ENCODE measurements at regions not wholly inside any gene's neighbourhood (a gene's known extent, or its start where the extent isn't known, plus 50 kb on each side); places are given as distances from the start of the nearest gene placed in this dataset.

DNA sequence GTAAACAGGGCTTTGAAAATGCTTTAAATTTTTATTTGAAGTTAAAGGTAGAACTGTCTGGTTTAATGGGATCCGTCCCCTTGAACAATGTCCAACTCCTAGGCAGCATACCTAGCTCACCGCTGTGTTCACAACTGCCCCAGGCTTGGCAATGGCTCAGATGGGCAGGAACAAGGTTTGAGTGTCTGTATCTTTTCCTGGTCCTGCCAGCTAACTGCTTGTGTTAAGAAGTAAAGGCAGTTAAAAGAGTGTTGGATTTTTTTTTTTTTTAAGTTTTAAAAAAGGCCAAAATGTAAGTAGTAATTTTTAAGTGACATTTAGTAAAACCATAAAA lies 66.7 kb upstream of the FNDC3A start:
- Histone ChIP-seq H3K27ac (ENCODE audit: extremely low read depth, low read depth, low read length) (no peak overlapping the region), H3K27me3 (ENCODE audit: control insufficient read depth in 2 of 2, insufficient read depth in 2 of 2, low read length in 2 of 2) (peaks cover 0 to 5% of the 10 kb centered on the region in 2 experiments; a peak in 2 of 5 replicates), H3K79me2 (ENCODE audit: control insufficient read depth, insufficient read depth, low read length) (no peaks in the 10 kb centered on the region), H3K4me2 (ENCODE audit: insufficient read depth, low read length) (no peak overlapping the region), H3K4me3 (no peak overlapping the region), H2AFZ (ENCODE audit: low read depth, low read length) (no peak overlapping the region), H4K20me1 (replicated peaks; ENCODE audit: control insufficient read depth, insufficient read depth, low read length) (no peaks in the 10 kb centered on the region), H3K4me1 (replicated peaks in 1 of 2; ENCODE audit: control insufficient read depth in 2 of 2, insufficient read depth in 2 of 2, low read length in 2 of 2) (no peaks in the 10 kb centered on the region), H3K9me1 (ENCODE audit: control insufficient read depth, insufficient read depth, low read length) (no peaks in the 10 kb centered on the region), H3K9me3 (replicated peaks; ENCODE audit: control insufficient read depth, insufficient read depth, low read depth, low read length) (no peaks in the 10 kb centered on the region), H3K9ac (ENCODE audit: insufficient read depth in 1 of 2, low read depth in 2 of 2, low read length in 2 of 2) (no peak overlapping the region), H3K36me3 (ENCODE audit: control insufficient read depth, insufficient read depth, low read length) (no peaks in the 10 kb centered on the region)
- ChIA-PET CTCF (ENCODE audit: low intra/inter-chr PET ratio) (no interaction called here), POLR2A (interaction anchor here (0.7 kb wide), 1 partner anchor 48 kb away, joined by 3 read pairs; no protein-coding TSS in a partner anchor)
- WGBS (ENCODE audit: insufficient coverage, low coverage, missing lambda C conversion rate), result 0% methylated on average over 2 of the region's 2 CpGs
- intact Hi-C loops (cut with micrococcal nuclease) (no loop called here), in situ Hi-C loops (cut with MboI) (no loop called here)
- ATAC-seq (no peak), FAIRE-seq (no peak), DNase-seq (ENCODE audit: extremely low read depth in 1 of 4, low spot score in 3 of 4) (no peak)
- BruUV-seq (replicated peaks), result no TSS peak
- TF ChIP-seq ZNF146 (CRISPR knock-in tag; IDR thresholded peaks at IDR 0.05; ENCODE audit: unreplicated experiment) (no peak), NCOR1 (IDR thresholded peaks at IDR 0.05) (no peak), KLF10 (CRISPR knock-in tag; IDR thresholded peaks at IDR 0.05) (no peak), TAL1 (IDR thresholded peaks at IDR 0.05) (no peak), PRPF4 (IDR thresholded peaks at IDR 0.05; ENCODE audit: insufficient read depth, low read depth, low read length, poor library complexity, severe bottlenecking) (no peak), PHB2 (IDR thresholded peaks at IDR 0.05; ENCODE audit: low read depth) (no peak), TRIM24 (IDR thresholded peaks at IDR 0.05) (no peak), HCFC1 (IDR thresholded peaks at IDR 0.05; ENCODE audit: low read depth, low read length) (no peak), PHF21A (IDR thresholded peaks at IDR 0.05; ENCODE audit: borderline replicate concordance, low read depth) (no peak), SIRT6 (IDR thresholded peaks at IDR 0.05; ENCODE audit: low read depth, low read length) (no peak), ZNF696 (CRISPR knock-in tag; conservative IDR thresholded peaks at IDR 0.05) (no peak), FUS (optimal IDR thresholded peaks at IDR 0.05; ENCODE audit: low read depth, low read length) (no peak), ZNF384 (IDR thresholded peaks at IDR 0.05; ENCODE audit: low read depth, low read length) (no peak), CBX5 (IDR thresholded peaks at IDR 0.05; ENCODE audit: borderline replicate concordance, low read depth) (no peak)
- TF ChIP-seq, protein P1, sequence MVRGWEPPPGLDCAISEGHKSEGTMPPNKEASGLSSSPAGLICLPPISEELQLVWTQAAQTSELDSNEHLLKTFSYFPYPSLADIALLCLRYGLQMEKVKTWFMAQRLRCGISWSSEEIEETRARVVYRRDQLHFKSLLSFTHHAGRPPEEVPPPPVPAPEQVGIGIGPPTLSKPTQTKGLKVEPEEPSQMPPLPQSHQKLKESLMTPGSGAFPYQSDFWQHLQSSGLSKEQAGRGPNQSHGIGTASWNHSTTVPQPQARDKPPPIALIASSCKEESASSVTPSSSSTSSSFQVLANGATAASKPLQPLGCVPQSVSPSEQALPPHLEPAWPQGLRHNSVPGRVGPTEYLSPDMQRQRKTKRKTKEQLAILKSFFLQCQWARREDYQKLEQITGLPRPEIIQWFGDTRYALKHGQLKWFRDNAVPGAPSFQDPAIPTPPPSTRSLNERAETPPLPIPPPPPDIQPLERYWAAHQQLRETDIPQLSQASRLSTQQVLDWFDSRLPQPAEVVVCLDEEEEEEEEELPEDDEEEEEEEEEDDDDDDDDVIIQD (CRISPR knock-in tag; IDR thresholded peaks at IDR 0.05), result no peak
- TF ChIP-seq, protein P2, sequence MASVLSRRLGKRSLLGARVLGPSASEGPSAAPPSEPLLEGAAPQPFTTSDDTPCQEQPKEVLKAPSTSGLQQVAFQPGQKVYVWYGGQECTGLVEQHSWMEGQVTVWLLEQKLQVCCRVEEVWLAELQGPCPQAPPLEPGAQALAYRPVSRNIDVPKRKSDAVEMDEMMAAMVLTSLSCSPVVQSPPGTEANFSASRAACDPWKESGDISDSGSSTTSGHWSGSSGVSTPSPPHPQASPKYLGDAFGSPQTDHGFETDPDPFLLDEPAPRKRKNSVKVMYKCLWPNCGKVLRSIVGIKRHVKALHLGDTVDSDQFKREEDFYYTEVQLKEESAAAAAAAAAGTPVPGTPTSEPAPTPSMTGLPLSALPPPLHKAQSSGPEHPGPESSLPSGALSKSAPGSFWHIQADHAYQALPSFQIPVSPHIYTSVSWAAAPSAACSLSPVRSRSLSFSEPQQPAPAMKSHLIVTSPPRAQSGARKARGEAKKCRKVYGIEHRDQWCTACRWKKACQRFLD (CRISPR knock-in tag; IDR thresholded peaks at IDR 0.05), result no peak
- TF ChIP-seq, protein P3, sequence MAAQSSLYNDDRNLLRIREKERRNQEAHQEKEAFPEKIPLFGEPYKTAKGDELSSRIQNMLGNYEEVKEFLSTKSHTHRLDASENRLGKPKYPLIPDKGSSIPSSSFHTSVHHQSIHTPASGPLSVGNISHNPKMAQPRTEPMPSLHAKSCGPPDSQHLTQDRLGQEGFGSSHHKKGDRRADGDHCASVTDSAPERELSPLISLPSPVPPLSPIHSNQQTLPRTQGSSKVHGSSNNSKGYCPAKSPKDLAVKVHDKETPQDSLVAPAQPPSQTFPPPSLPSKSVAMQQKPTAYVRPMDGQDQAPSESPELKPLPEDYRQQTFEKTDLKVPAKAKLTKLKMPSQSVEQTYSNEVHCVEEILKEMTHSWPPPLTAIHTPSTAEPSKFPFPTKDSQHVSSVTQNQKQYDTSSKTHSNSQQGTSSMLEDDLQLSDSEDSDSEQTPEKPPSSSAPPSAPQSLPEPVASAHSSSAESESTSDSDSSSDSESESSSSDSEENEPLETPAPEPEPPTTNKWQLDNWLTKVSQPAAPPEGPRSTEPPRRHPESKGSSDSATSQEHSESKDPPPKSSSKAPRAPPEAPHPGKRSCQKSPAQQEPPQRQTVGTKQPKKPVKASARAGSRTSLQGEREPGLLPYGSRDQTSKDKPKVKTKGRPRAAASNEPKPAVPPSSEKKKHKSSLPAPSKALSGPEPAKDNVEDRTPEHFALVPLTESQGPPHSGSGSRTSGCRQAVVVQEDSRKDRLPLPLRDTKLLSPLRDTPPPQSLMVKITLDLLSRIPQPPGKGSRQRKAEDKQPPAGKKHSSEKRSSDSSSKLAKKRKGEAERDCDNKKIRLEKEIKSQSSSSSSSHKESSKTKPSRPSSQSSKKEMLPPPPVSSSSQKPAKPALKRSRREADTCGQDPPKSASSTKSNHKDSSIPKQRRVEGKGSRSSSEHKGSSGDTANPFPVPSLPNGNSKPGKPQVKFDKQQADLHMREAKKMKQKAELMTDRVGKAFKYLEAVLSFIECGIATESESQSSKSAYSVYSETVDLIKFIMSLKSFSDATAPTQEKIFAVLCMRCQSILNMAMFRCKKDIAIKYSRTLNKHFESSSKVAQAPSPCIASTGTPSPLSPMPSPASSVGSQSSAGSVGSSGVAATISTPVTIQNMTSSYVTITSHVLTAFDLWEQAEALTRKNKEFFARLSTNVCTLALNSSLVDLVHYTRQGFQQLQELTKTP (IDR thresholded peaks at IDR 0.05; ENCODE audit: low read depth in 1 of 2, partially characterized antibody in 2 of 2), result no peak
- TF ChIP-seq, protein P4, sequence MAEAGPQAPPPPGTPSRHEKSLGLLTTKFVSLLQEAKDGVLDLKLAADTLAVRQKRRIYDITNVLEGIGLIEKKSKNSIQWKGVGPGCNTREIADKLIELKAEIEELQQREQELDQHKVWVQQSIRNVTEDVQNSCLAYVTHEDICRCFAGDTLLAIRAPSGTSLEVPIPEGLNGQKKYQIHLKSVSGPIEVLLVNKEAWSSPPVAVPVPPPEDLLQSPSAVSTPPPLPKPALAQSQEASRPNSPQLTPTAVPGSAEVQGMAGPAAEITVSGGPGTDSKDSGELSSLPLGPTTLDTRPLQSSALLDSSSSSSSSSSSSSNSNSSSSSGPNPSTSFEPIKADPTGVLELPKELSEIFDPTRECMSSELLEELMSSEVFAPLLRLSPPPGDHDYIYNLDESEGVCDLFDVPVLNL (CRISPR knock-in tag; IDR thresholded peaks at IDR 0.05; ENCODE audit: low read depth), result no peak

All from K562 (cell line).